GM21825 (cell line): ENCODE measurements at regions not wholly inside any gene's neighbourhood (a gene's known extent, or its start where the extent isn't known, plus 50 kb on each side); places are given as distances from the start of the nearest gene placed in this dataset.

Source experiments
- ATAC-seq: cut with Tn5 transposase; IDR thresholded peaks from one replicate; pipeline ENCODE4 v1.9.1; 2021; ENCODE audit warnings: mild to moderate bottlenecking, moderate library complexity; ENCODE audit not compliant: unreplicated experiment

GRCh38 chr5:88144219-88145001 lies 124.2 kb downstream of the TMEM161B start:
- no peak for ATAC-seq

- no peak for ATAC-seq
Measured at GRCh38 chr5:88143693-88144218, 124.9 kb downstream of the TMEM161B start.

GRCh38 chr5:88142886-88143692 lies 125.6 kb downstream of the TMEM161B start:
- ATAC-seq = no peak

- ATAC-seq = no peak
Measured at GRCh38 chr5:88142636-88142885, 126.1 kb downstream of the TMEM161B start.

- peak; percentile 95 for ATAC-seq
Measured at GRCh38 chr5:88140856-88141752, 127.5 kb downstream of the TMEM161B start.

GRCh38 chr5:88140396-88140855 lies 128.2 kb downstream of the TMEM161B start:
- ATAC-seq = no peak

- ATAC-seq = no peak
Measured at GRCh38 chr5:88130211-88130815, 138.3 kb downstream of the TMEM161B start.

- no peak for ATAC-seq
Measured at GRCh38 chr5:88128813-88129212, 139.8 kb downstream of the TMEM161B start.

- ATAC-seq = no peak
Measured at GRCh38 chr5:88119535-88120125, 149.0 kb downstream of the TMEM161B start.

GRCh38 chr5:88118179-88118578 lies 150.5 kb downstream of the TMEM161B start:
- no peak for ATAC-seq

GRCh38 chr5:88117546-88117945 lies 151.1 kb downstream of the TMEM161B start:
- no peak for ATAC-seq

- ATAC-seq = no peak
Measured at GRCh38 chr5:88116396-88116795, 152.2 kb downstream of the TMEM161B start.

GRCh38 chr5:88115211-88115610 lies 153.4 kb downstream of the TMEM161B start:
- no peak for ATAC-seq

GRCh38 chr5:88113429-88113828 lies 155.2 kb downstream of the TMEM161B start:
- no peak for ATAC-seq

- no peak for ATAC-seq
Measured at GRCh38 chr5:88109818-88110217, 158.8 kb downstream of the TMEM161B start.

GRCh38 chr5:88108490-88109279 lies 160.0 kb downstream of the TMEM161B start:
- ATAC-seq = no peak

- no peak for ATAC-seq
Measured at GRCh38 chr5:88094906-88095496, 173.6 kb downstream of the TMEM161B start.

GRCh38 chr5:88094403-88094802 lies 174.2 kb downstream of the TMEM161B start:
- no peak for ATAC-seq

GRCh38 chr5:88093765-88094164 lies 174.9 kb downstream of the TMEM161B start:
- ATAC-seq = no peak
